CD8-positive, alpha-beta memory T cell (primary cell): ENCODE measurements at regions not wholly inside any gene's neighbourhood (a gene's known extent, or its start where the extent isn't known, plus 50 kb on each side); places are given as distances from the start of the nearest gene placed in this dataset.
A peak's percentile ranks its signal among the peaks of the same experiment; 100 is the strongest.

ENCODE experiments used
- CTCF ChIA-PET: fragments of 350-600 bp; sonication (Branson Sonifier 250); formaldehyde crosslinking; loops from one replicate; lab custom pipeline; 2021; ENCODE audit warnings: antibody characterized with exemption; lab: Charles Lee
- POLR2A ChIA-PET: fragments of 350-600 bp; sonication (Branson Sonifier 250); formaldehyde crosslinking; loops from one replicate; lab custom pipeline; 2021; ENCODE audit warnings: antibody characterized with exemption; lab: Charles Lee
- DNase-seq, 5 donors: peaks; one replicate each; pipeline versions ENCODE4 v3.0.0 to v3.0.0-alpha.2; 2020 to 2022; ENCODE audit warnings: mixed read lengths in 1 of 5
- H3K27ac ChIP-seq: one replicate; pipeline ENCODE4 v1.7.0; 2013; ENCODE audit warnings: low read depth, mild to moderate bottlenecking, low read length, moderate library complexity
- H3K27me3 ChIP-seq: 2 replicates; pipeline ENCODE4 v1.7.0; 2013; ENCODE audit warnings: low read length, mild to moderate bottlenecking; ENCODE audit not compliant: insufficient read depth, poor library complexity, severe bottlenecking
- H3K36me3 ChIP-seq: 2 replicates; pipeline ENCODE4 v1.7.0; 2013; ENCODE audit warnings: mild to moderate bottlenecking, low read length, moderate library complexity; ENCODE audit not compliant: insufficient read depth
- H3K4me1 ChIP-seq: 2 replicates; pipeline ENCODE4 v1.7.0; 2013; ENCODE audit warnings: mild to moderate bottlenecking, low read length, moderate library complexity; ENCODE audit not compliant: insufficient read depth
- H3K4me3 ChIP-seq: 2 replicates; pipeline ENCODE4 v1.7.0; 2013; ENCODE audit warnings: mild to moderate bottlenecking, low read length
- H3K9me3 ChIP-seq: 2 replicates; pipeline ENCODE4 v1.7.0; 2013; ENCODE audit warnings: mild to moderate bottlenecking, low read length
- H3K27ac Mint-ChIP-seq, 8 donors: one replicate each; pipeline ENCODE4 v1.8.0; 2020 to 2021; ENCODE audit warnings: mixed read lengths in 8 of 8, mild to moderate bottlenecking in 6 of 8, inconsistent platforms in 3 of 8, moderate library complexity in 3 of 8
- H3K27me3 Mint-ChIP-seq, 2 donors: one replicate each; pipeline ENCODE4 v1.8.0; 2020 to 2021; ENCODE audit warnings: mixed read lengths in 2 of 2, mild to moderate bottlenecking in 1 of 2, moderate library complexity in 1 of 2
- H3K36me3 Mint-ChIP-seq, 3 donors: one replicate each; pipeline ENCODE4 v1.8.0; 2020 to 2021; ENCODE audit warnings: mixed read lengths in 3 of 3, inconsistent platforms in 1 of 3, mild to moderate bottlenecking in 1 of 3
- H3K4me1 Mint-ChIP-seq, 3 donors: one replicate each; pipeline ENCODE4 v1.8.0; 2020 to 2021; ENCODE audit warnings: mixed read lengths in 3 of 3, inconsistent platforms in 1 of 3, mild to moderate bottlenecking in 1 of 3
- H3K4me3 Mint-ChIP-seq, 7 donors: one replicate each; pipeline ENCODE4 v1.8.0; 2020 to 2021; ENCODE audit warnings: mixed read lengths in 7 of 7, mild to moderate bottlenecking in 6 of 7, moderate library complexity in 4 of 7, inconsistent platforms in 2 of 7
- H3K9me3 Mint-ChIP-seq, 5 donors: one replicate each; pipeline ENCODE4 v1.8.0; 2020 to 2022; ENCODE audit warnings: mixed read lengths in 5 of 5, mild to moderate bottlenecking in 3 of 5, moderate library complexity in 2 of 5, inconsistent platforms in 1 of 5

GRCh38 chr6:156598071-156598854 lies 178.9 kb upstream of the ARID1B start:
- H3K36me3 Mint-ChIP-seq, result no peaks in the 10 kb centered on the region

GRCh38 chr6:156597095-156597494 lies 180.1 kb upstream of the ARID1B start:
- Mint-ChIP-seq H3K4me3 (no peak overlapping the region), H3K27me3 (peaks cover 7 to 42% of the 10 kb centered on the region in 2 donors), H3K36me3 (no peaks in the 10 kb centered on the region), H3K9me3 (no peaks in the 10 kb centered on the region), H3K4me1 (no peaks in the 10 kb centered on the region), H3K27ac (peak overlapping the region in 1 of 8 donors; percentile 78)
- Histone ChIP-seq H3K4me1 (no peaks in the 10 kb centered on the region), H3K4me3 (no peak overlapping the region), H3K9me3 (no peaks in the 10 kb centered on the region), H3K27me3 (no peaks in the 10 kb centered on the region), H3K36me3 (no peaks in the 10 kb centered on the region), H3K27ac (no peak overlapping the region)
- CTCF ChIA-PET, result no interaction called here
- POLR2A ChIA-PET, result no interaction called here
- DNase-seq, result no peak

More at GRCh38 chr6:156598071-156598854, 178.9 kb upstream of the ARID1B start:
- Histone ChIP-seq H3K9me3 (no peaks in the 10 kb centered on the region), H3K36me3 (no peaks in the 10 kb centered on the region), H3K27ac (no peak overlapping the region), H3K27me3 (no peaks in the 10 kb centered on the region), H3K4me3 (no peak overlapping the region), H3K4me1 (no peaks in the 10 kb centered on the region)
- H3K9me3 Mint-ChIP-seq, result no peaks in the 10 kb centered on the region
- peaks cover 8 to 42% of the 10 kb centered on the region in 2 donors for H3K27me3 Mint-ChIP-seq
- no peak overlapping the region for H3K27ac Mint-ChIP-seq
- no peak for DNase-seq
- H3K4me3 Mint-ChIP-seq, result no peak overlapping the region
- H3K4me1 Mint-ChIP-seq, result no peaks in the 10 kb centered on the region
- ChIA-PET POLR2A (no interaction called here), CTCF (no interaction called here)

- H3K27me3 ChIP-seq, result no peaks in the 10 kb centered on the region
Measured at GRCh38 chr6:156595476-156595875, 181.7 kb upstream of the ARID1B start.

DNA sequence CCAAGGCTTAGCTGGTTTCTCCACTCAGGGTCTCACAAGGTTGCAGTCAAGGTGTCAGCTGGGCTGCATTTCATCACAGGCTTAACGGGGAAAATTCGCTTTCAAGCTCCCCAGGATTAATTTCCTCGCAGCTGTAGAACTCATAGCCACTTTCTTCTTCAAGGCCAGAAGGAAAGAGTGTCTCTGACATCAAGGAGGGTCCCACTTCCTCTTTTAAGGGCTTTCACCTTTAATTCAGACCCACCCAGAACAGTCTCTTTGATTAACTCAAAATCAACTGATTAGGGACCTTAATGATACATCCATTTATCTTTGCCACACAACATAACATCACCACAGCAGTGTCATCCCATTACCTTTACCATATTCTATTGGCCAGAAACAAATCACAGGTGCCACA lies 183.3 kb upstream of the ARID1B start:
- Mint-ChIP-seq H3K9me3 (no peaks in the 10 kb centered on the region), H3K27ac (no peak overlapping the region), H3K36me3 (no peaks in the 10 kb centered on the region), H3K4me3 (no peak overlapping the region), H3K4me1 (no peaks in the 10 kb centered on the region), H3K27me3 (peaks cover 9 to 31% of the 10 kb centered on the region in 2 donors)
- no peak for DNase-seq
- ChIA-PET POLR2A (no interaction called here), CTCF (no interaction called here)
- H3K9me3 ChIP-seq, result no peaks in the 10 kb centered on the region
- H3K4me1 ChIP-seq, result no peaks in the 10 kb centered on the region
- no peak overlapping the region for H3K27ac ChIP-seq
- no peak overlapping the region for H3K4me3 ChIP-seq
- H3K36me3 ChIP-seq, result no peaks in the 10 kb centered on the region
- no peaks in the 10 kb centered on the region for H3K27me3 ChIP-seq

More at GRCh38 chr6:156595476-156595875, 181.7 kb upstream of the ARID1B start:
- H3K36me3 ChIP-seq, result no peaks in the 10 kb centered on the region
- CTCF ChIA-PET, result no interaction called here
- no peaks in the 10 kb centered on the region for H3K4me1 Mint-ChIP-seq
- no peaks in the 10 kb centered on the region for H3K9me3 Mint-ChIP-seq
- no peaks in the 10 kb centered on the region for H3K9me3 ChIP-seq
- H3K4me3 Mint-ChIP-seq, result no peak overlapping the region
- H3K4me1 ChIP-seq, result no peaks in the 10 kb centered on the region
- POLR2A ChIA-PET, result no interaction called here
- H3K36me3 Mint-ChIP-seq, result no peaks in the 10 kb centered on the region
- peaks cover 7 to 39% of the 10 kb centered on the region in 2 donors for H3K27me3 Mint-ChIP-seq
- H3K27ac ChIP-seq, result no peak overlapping the region
- no peak for DNase-seq
- no peak overlapping the region for H3K4me3 ChIP-seq
- peak overlapping the region in 1 of 8 donors; percentile 35 for H3K27ac Mint-ChIP-seq

- CTCF ChIA-PET, result no interaction called here
- Histone ChIP-seq H3K27me3 (no peaks in the 10 kb centered on the region), H3K4me3 (no peak overlapping the region), H3K36me3 (no peaks in the 10 kb centered on the region), H3K4me1 (no peaks in the 10 kb centered on the region), H3K9me3 (no peaks in the 10 kb centered on the region), H3K27ac (no peak overlapping the region)
- POLR2A ChIA-PET, result no interaction called here
- no peak for DNase-seq
- no peaks in the 10 kb centered on the region for H3K4me1 Mint-ChIP-seq
- no peaks in the 10 kb centered on the region for H3K9me3 Mint-ChIP-seq
- H3K27me3 Mint-ChIP-seq, result peaks cover 9 to 30% of the 10 kb centered on the region in 2 donors
- H3K27ac Mint-ChIP-seq, result no peak overlapping the region
- no peaks in the 10 kb centered on the region for H3K36me3 Mint-ChIP-seq
- H3K4me3 Mint-ChIP-seq, result no peak overlapping the region
Measured at GRCh38 chr6:156593127-156593526, 184.1 kb upstream of the ARID1B start.

- H3K4me1 ChIP-seq, result no peaks in the 10 kb centered on the region
- POLR2A ChIA-PET, result no interaction called here
- H3K27me3 Mint-ChIP-seq, result peaks cover 14 to 25% of the 10 kb centered on the region in 2 donors
Measured at GRCh38 chr6:156590482-156590881, 186.7 kb upstream of the ARID1B start.

DNA sequence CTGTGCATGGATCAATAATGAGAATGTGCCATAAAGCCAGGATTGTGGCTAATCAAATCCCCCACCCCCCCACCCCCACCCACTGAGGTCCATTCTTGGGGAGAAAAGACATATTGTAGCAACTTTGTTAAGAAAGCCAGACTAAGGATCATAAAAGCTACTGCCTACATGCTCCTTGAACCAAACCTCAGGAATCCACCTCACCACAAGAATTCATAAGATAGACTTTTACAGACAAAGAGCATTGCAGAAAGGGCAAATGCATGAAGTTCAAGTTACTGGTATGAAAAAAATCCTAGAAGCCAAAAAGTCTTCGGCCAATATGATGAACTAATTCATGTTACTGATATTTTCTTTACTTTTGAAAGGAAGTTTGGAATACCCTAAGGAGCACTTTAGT lies 187.9 kb upstream of the ARID1B start:
- Mint-ChIP-seq H3K36me3 (no peaks in the 10 kb centered on the region), H3K4me1 (no peaks in the 10 kb centered on the region), H3K27me3 (peaks cover 16 to 25% of the 10 kb centered on the region in 2 donors), H3K9me3 (peaks cover 0 to 2% (median 0%) of the 10 kb centered on the region in 5 donors), H3K27ac (no peak overlapping the region), H3K4me3 (no peak overlapping the region)
- ChIA-PET CTCF (interaction anchor here (0.6 kb wide), 1 partner anchor 1002 kb away, joined by 3 read pairs; no protein-coding TSS in a partner anchor), POLR2A (no interaction called here)
- Histone ChIP-seq H3K36me3 (no peaks in the 10 kb centered on the region), H3K9me3 (no peaks in the 10 kb centered on the region), H3K4me1 (no peaks in the 10 kb centered on the region), H3K4me3 (no peak overlapping the region), H3K27ac (no peak overlapping the region), H3K27me3 (no peaks in the 10 kb centered on the region)
- DNase-seq, result no peak

More at GRCh38 chr6:156590482-156590881, 186.7 kb upstream of the ARID1B start:
- Mint-ChIP-seq H3K27ac (no peak overlapping the region), H3K9me3 (no peaks in the 10 kb centered on the region), H3K36me3 (no peaks in the 10 kb centered on the region), H3K4me3 (no peak overlapping the region), H3K4me1 (no peaks in the 10 kb centered on the region)
- H3K36me3 ChIP-seq, result no peaks in the 10 kb centered on the region
- no peak overlapping the region for H3K27ac ChIP-seq
- no peaks in the 10 kb centered on the region for H3K27me3 ChIP-seq
- no peak overlapping the region for H3K4me3 ChIP-seq
- CTCF ChIA-PET, result no interaction called here
- no peak for DNase-seq
- H3K9me3 ChIP-seq, result no peaks in the 10 kb centered on the region

DNA sequence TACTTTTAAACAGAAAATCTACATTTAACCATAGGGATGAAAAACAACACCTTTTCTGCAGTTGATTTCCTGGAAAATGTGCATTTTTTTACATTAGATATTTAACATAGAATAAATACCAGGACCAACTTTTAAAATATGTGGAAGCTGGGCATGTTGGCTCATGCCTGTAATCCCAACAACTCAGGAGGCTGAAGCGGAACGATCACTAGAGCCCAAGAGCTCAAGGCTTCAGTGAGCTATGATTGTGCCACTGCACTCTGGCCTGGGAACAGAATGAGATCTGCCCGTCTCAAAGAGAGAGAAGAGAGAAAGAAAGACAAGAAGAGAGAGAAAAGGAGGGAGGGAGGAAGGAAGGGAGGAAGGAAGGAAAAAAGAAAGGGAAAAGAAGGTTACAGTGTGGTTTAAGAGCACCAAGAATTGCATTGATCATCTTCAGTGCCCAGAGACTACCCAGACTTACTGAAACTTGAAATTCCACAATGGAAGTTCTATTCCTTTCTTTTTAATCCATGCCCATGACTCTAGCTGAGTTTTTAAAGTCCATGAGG lies 189.4 kb upstream of the ARID1B start:
- Histone ChIP-seq H3K36me3 (no peaks in the 10 kb centered on the region), H3K27ac (no peak overlapping the region), H3K4me1 (no peaks in the 10 kb centered on the region), H3K9me3 (no peaks in the 10 kb centered on the region), H3K4me3 (no peak overlapping the region), H3K27me3 (no peaks in the 10 kb centered on the region)
- H3K27ac Mint-ChIP-seq, result no peak overlapping the region
- H3K4me1 Mint-ChIP-seq, result no peaks in the 10 kb centered on the region
- no peak for DNase-seq
- POLR2A ChIA-PET, result no interaction called here
- peaks cover 14 to 32% of the 10 kb centered on the region in 2 donors for H3K27me3 Mint-ChIP-seq
- H3K36me3 Mint-ChIP-seq, result no peaks in the 10 kb centered on the region
- peaks cover 0 to 5% (median 0%) of the 10 kb centered on the region in 5 donors for H3K9me3 Mint-ChIP-seq
- CTCF ChIA-PET, result no interaction called here
- H3K4me3 Mint-ChIP-seq, result no peak overlapping the region
